ENCODE measurements at regions not wholly inside any gene's neighbourhood (a gene's known extent, or its start where the extent isn't known, plus 50 kb on each side); places are given as distances from the start of the nearest gene placed in this dataset.

GRCh38 chr4:11976726-11977263 lies 548.1 kb upstream of the HS3ST1 start:
- TF ChIP-seq JUN (IDR thresholded peaks at IDR 0.05; ENCODE audit: borderline replicate concordance, low read depth, low read length) (no peak), JUN (CRISPR knock-in tag; IDR thresholded peaks at IDR 0.05; ENCODE audit: borderline replicate concordance) (no peak), SMAD3 (CRISPR knock-in tag; conservative IDR thresholded peaks at IDR 0.05) (no peak), TARDBP (IDR thresholded peaks at IDR 0.05) (no peak), CTCF (IDR thresholded peaks at IDR 0.05 in 2 of 3, conservative IDR thresholded peaks at IDR 0.05 in 1 of 3; ENCODE audit: insufficient read depth in 2 of 3, low read depth in 1 of 3, low read length in 3 of 3) (no peak), ZNF518B (CRISPR knock-in tag; IDR thresholded peaks at IDR 0.05) (no peak), UBTF (IDR thresholded peaks at IDR 0.05; ENCODE audit: borderline replicate concordance in 1 of 2, low read depth in 2 of 2, low read length in 2 of 2) (no peak), POLR2AphosphoS5 (IDR thresholded peaks at IDR 0.05; ENCODE audit: control insufficient read depth, insufficient read depth, low read depth, low read length) (no peak), EHMT2 (IDR thresholded peaks at IDR 0.05) (no peak), ATF3 (IDR thresholded peaks at IDR 0.05) (no peak), ATF3 (CRISPR knock-in tag; conservative IDR thresholded peaks at IDR 0.05) (no peak)

Measured in K562 (cell line).